ENCODE measurements at regions not wholly inside any gene's neighbourhood (a gene's known extent, or its start where the extent isn't known, plus 50 kb on each side); places are given as distances from the start of the nearest gene placed in this dataset.

DNA sequence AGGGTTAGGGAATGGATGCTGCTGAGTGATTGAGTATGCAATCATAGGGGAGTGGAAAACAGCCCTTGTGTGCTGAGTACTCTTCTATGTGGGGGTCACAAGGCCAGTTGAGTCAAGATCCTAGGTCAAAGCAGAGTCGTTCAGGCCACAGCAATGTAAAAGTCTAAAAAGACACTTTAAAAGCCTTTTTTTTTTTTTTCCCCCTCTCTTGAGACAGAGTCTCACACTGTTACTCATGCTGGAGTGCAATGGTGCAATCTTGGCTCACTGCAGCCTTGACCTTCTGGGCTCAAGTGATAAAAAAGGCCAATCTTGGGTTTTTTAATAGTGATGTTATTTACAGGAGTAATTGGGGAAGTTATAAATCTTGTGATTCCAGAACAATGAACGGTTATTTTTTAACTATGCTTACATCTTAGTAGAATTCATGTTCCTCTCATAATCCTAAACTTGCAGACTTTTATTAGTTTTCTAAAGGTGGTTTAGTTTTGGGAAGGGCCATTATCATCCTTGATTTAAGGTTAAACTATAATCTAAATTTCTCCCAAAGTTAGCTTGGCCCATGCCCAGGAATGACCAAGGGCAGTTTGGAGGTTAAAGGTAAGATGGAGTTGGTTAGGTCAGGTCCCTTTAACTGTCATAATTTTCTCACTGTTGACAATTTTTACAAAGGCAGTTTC is 82.2 kb upstream of the BMP2K start:
- TF ChIP-seq CTCF (IDR thresholded peaks at IDR 0.05) (no peak), EZH2 (IDR thresholded peaks at IDR 0.05) (no peak), EZH2phosphoT487 (IDR thresholded peaks at IDR 0.05) (no peak)

All from neural progenitor cell (in vitro differentiated cells).